B cell (primary cell): ENCODE measurements at regions not wholly inside any gene's neighbourhood (a gene's known extent, or its start where the extent isn't known, plus 50 kb on each side); places are given as distances from the start of the nearest gene placed in this dataset.

Experiments used
- ATAC-seq: fragments of 200-7000 bp; cut with Tn5 transposase; one replicate; pipeline ENCODE4 v1.10.0; 2021; ENCODE audit warnings: low read depth, mild to moderate bottlenecking, moderate number of reproducible peaks, moderate library complexity
- CTCF ChIA-PET: fragments of 350-600 bp; sonication (Branson Sonifier 250); formaldehyde crosslinking; loops from one replicate; lab custom pipeline; 2021; ENCODE audit warnings: antibody characterized with exemption, inconsistent platforms; lab: Charles Lee
- POLR2A ChIA-PET: fragments of 350-600 bp; sonication (Branson Sonifier 250); formaldehyde crosslinking; loops from one replicate; lab custom pipeline; 2021; ENCODE audit warnings: antibody characterized with exemption; lab: Charles Lee
- DNase-seq: peaks from one replicate; pipeline ENCODE4 v3.0.0; 2013
- H2AFZ ChIP-seq: 2 replicates; pipeline ENCODE4 v1.6.1; 2012; ENCODE audit warnings: mild to moderate bottlenecking, low read depth, low read length; ENCODE audit not compliant: insufficient read depth, poor library complexity, severe bottlenecking
- H3K27ac ChIP-seq, 2 donors: 1 replicate in 1 of 2; 2 replicates in 1 of 2; pipeline ENCODE4 v1.5.1; 2012 to 2013; ENCODE audit warnings: low read length in 2 of 2, mild to moderate bottlenecking in 2 of 2, moderate library complexity in 1 of 2
- H3K27me3 ChIP-seq, 4 experiments: fragments of 200-600 bp in 1 of 4; sonication (generic) in 1 of 4; replicated peaks in 1 of 4; 1 replicate in 2 of 4; 2 replicates in 2 of 4; pipeline versions ENCODE4 v1.6.1 to v1.7.0; 2013 to 2016; ENCODE audit warnings: low read length in 3 of 4, mild to moderate bottlenecking in 2 of 4, mixed read lengths in 1 of 4, moderate library complexity in 1 of 4; ENCODE audit not compliant: insufficient read depth in 4 of 4, control insufficient read depth in 3 of 4; ENCODE audit errors: control extremely low read depth in 1 of 4
- H3K36me3 ChIP-seq, 2 experiments: replicated peaks in 1 of 2; 1 replicate in 1 of 2; 2 replicates in 1 of 2; pipeline versions ENCODE4 v1.6.1 to v1.7.1; 2013; ENCODE audit warnings: low read length in 1 of 2; ENCODE audit not compliant: insufficient read depth in 2 of 2, control insufficient read depth in 1 of 2; ENCODE audit errors: control extremely low read depth in 1 of 2, extremely low read depth in 1 of 2
- H3K4me1 ChIP-seq, 2 donors: fragments of 200-600 bp in 1 of 2; sonication (generic) in 1 of 2; 1 replicate in 1 of 2; 2 replicates in 1 of 2; pipeline versions ENCODE4 v1.5.1 to v1.6.1; 2013 to 2017; ENCODE audit warnings: low read length in 2 of 2; ENCODE audit not compliant: control insufficient read depth in 2 of 2, insufficient read depth in 2 of 2
- H3K4me2 ChIP-seq: replicated peaks from 2 replicates; pipeline ENCODE3; 2012; ENCODE audit warnings: mild to moderate bottlenecking, low read depth, low read length; ENCODE audit not compliant: poor library complexity, severe bottlenecking
- H3K4me3 ChIP-seq, 5 experiments: fragments of 200-600 bp in 1 of 5; sonication (generic) in 1 of 5; 1 replicate in 3 of 5; 2 replicates in 2 of 5; pipeline versions ENCODE4 v1.5.1 to v1.7.0; 2011 to 2016; ENCODE audit warnings: low read length in 4 of 5, mild to moderate bottlenecking in 4 of 5, low read depth in 2 of 5, control low read depth in 1 of 5, moderate library complexity in 1 of 5; ENCODE audit not compliant: insufficient read depth in 1 of 5; ENCODE audit errors: control extremely low read depth in 1 of 5, extremely low read depth in 1 of 5
- H3K79me2 ChIP-seq: fragments of 200-600 bp; sonication (generic); one replicate; pipeline ENCODE4 v1.6.0; 2016; ENCODE audit warnings: low read length; ENCODE audit not compliant: control insufficient read depth, insufficient read depth
- H3K9ac ChIP-seq: fragments of 200-600 bp; sonication (generic); 2 replicates; pipeline ENCODE4 v1.6.1; 2017; ENCODE audit warnings: mild to moderate bottlenecking, low read length, moderate library complexity
- H3K9me3 ChIP-seq, 3 donors: one replicate each; pipeline versions ENCODE4 v1.6.1 to v1.7.1; 2013; ENCODE audit warnings: low read length in 2 of 3; ENCODE audit not compliant: control insufficient read depth in 2 of 3, insufficient read depth in 1 of 3; ENCODE audit errors: control extremely low read depth in 1 of 3
- H4K20me1 ChIP-seq: 2 replicates; pipeline ENCODE4 v1.6.0; 2012; ENCODE audit warnings: mild to moderate bottlenecking, low read length; ENCODE audit not compliant: insufficient read depth, control insufficient read depth, poor library complexity, severe bottlenecking
- H3K27ac Mint-ChIP-seq: one replicate; pipeline ENCODE4 v1.8.0; 2021; ENCODE audit warnings: mixed read lengths
- H3K27me3 Mint-ChIP-seq: one replicate; pipeline ENCODE4 v1.8.0; 2021; ENCODE audit warnings: mixed read lengths
- H3K4me1 Mint-ChIP-seq: one replicate; pipeline ENCODE4 v1.8.0; 2021; ENCODE audit warnings: mixed read lengths
- H3K4me3 Mint-ChIP-seq: one replicate; pipeline ENCODE4 v1.8.0; 2021; ENCODE audit warnings: mixed read lengths
- H3K9me3 Mint-ChIP-seq: one replicate; pipeline ENCODE4 v1.8.0; 2022; ENCODE audit warnings: mixed read lengths; ENCODE audit not compliant: insufficient read depth
- EZH2 ChIP-seq: IDR thresholded peaks from 2 replicates; pipeline ENCODE4 v1.6.1; 2012; ENCODE audit warnings: borderline replicate concordance, low read depth, mild to moderate bottlenecking, moderate library complexity, low read length; ENCODE audit not compliant: insufficient read depth, poor library complexity, severe bottlenecking
- WGBS: methylation state at CpG from one replicate; pipeline ENCODE4 v1.1.5; 2013; ENCODE audit warnings: missing lambda C conversion rate; ENCODE audit not compliant: insufficient coverage; 5-methylcytosine and 5-hydroxymethylcytosine counted together
- intact Hi-C: fragments of 100-400 bp; cut with micrococcal nuclease; formaldehyde crosslinking; loops from one replicate; pipeline ENCODE4 v1.10.0; 2022
- TF ChIP-seq, protein P1 (sequence below): fragments of 200-600 bp; IDR thresholded peaks from one replicate; pipeline ENCODE4 v1.8.0; 2022; ENCODE audit warnings: antibody characterized with exemption, mild to moderate bottlenecking

GRCh38 chrX:79645749-79646148 is 278.6 kb upstream of the ITM2A start:
- DNase-seq (no peak), ATAC-seq (no peak)
- intact Hi-C loops = no loop called here
- no peak overlapping the region for H3K4me3 Mint-ChIP-seq
- no peak overlapping the region for H3K9ac ChIP-seq
- no peak overlapping the region for H2AFZ ChIP-seq
- H3K4me3 ChIP-seq = no peak overlapping the region
- no peak overlapping the region for H3K27ac ChIP-seq
- no peaks in the 10 kb centered on the region for H3K27me3 Mint-ChIP-seq
- POLR2A ChIA-PET = no interaction called here
- H3K4me1 ChIP-seq = no peaks in the 10 kb centered on the region
- H3K27ac Mint-ChIP-seq = no peak overlapping the region
- H3K9me3 Mint-ChIP-seq = no peaks in the 10 kb centered on the region
- no peaks in the 10 kb centered on the region for H3K36me3 ChIP-seq
- H3K4me1 Mint-ChIP-seq = no peaks in the 10 kb centered on the region
- CTCF ChIA-PET = no interaction called here
- TF ChIP-seq, protein P1, sequence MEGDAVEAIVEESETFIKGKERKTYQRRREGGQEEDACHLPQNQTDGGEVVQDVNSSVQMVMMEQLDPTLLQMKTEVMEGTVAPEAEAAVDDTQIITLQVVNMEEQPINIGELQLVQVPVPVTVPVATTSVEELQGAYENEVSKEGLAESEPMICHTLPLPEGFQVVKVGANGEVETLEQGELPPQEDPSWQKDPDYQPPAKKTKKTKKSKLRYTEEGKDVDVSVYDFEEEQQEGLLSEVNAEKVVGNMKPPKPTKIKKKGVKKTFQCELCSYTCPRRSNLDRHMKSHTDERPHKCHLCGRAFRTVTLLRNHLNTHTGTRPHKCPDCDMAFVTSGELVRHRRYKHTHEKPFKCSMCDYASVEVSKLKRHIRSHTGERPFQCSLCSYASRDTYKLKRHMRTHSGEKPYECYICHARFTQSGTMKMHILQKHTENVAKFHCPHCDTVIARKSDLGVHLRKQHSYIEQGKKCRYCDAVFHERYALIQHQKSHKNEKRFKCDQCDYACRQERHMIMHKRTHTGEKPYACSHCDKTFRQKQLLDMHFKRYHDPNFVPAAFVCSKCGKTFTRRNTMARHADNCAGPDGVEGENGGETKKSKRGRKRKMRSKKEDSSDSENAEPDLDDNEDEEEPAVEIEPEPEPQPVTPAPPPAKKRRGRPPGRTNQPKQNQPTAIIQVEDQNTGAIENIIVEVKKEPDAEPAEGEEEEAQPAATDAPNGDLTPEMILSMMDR = no peak
- no peak for TF ChIP-seq EZH2
- no peaks in the 10 kb centered on the region for H3K9me3 ChIP-seq
- H3K4me2 ChIP-seq = no peak overlapping the region
- no CpG with 5 or more reads among the region's 3 CpGs for WGBS
- no peaks in the 10 kb centered on the region for H3K27me3 ChIP-seq
- H3K79me2 ChIP-seq = no peaks in the 10 kb centered on the region
- H4K20me1 ChIP-seq = no peaks in the 10 kb centered on the region

DNA sequence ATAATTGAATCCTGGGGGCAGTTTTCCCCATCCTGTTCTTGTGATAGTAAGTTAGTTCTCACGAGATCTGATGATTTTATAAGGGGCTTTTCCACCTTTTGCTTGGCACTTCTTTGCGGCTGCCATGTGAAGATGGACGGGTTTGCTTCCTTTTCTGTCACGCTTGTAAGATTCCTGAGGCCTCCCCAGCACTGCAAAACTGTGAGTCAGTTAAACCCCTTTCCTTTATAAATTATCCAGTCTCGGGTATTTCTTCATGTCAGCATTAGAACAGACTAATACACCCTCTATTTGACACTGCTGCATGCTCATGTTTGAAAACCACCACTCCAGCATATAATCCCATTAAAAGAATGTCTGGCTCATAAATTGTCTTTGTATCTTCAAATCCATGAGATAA is 264.4 kb upstream of the ITM2A start:
- Histone ChIP-seq H3K4me3 (no peak overlapping the region), H3K4me1 (peaks cover 0 to 3% of the 10 kb centered on the region in 2 donors), H3K36me3 (no peaks in the 10 kb centered on the region), H2AFZ (no peak overlapping the region), H3K9ac (no peak overlapping the region), H3K79me2 (no peaks in the 10 kb centered on the region), H4K20me1 (no peaks in the 10 kb centered on the region), H3K27me3 (no peaks in the 10 kb centered on the region), H3K9me3 (no peaks in the 10 kb centered on the region), H3K4me2 (no peak overlapping the region), H3K27ac (no peak overlapping the region)
- H3K4me3 Mint-ChIP-seq = no peak overlapping the region
- ATAC-seq (no peak), DNase-seq (no peak)
- H3K27me3 Mint-ChIP-seq = no peaks in the 10 kb centered on the region
- no peak overlapping the region for H3K27ac Mint-ChIP-seq
- ChIA-PET POLR2A (no interaction called here), CTCF (no interaction called here)
- H3K4me1 Mint-ChIP-seq = peaks cover 11% of the 10 kb centered on the region
- no CpG with 5 or more reads among the region's 5 CpGs for WGBS
- no peaks in the 10 kb centered on the region for H3K9me3 Mint-ChIP-seq
- TF ChIP-seq, protein P1 = no peak
- no peak for TF ChIP-seq EZH2
- intact Hi-C loops = no loop called here
